ENCODE measurements at regions not wholly inside any gene's neighbourhood (a gene's known extent, or its start where the extent isn't known, plus 50 kb on each side); places are given as distances from the start of the nearest gene placed in this dataset.

DNA sequence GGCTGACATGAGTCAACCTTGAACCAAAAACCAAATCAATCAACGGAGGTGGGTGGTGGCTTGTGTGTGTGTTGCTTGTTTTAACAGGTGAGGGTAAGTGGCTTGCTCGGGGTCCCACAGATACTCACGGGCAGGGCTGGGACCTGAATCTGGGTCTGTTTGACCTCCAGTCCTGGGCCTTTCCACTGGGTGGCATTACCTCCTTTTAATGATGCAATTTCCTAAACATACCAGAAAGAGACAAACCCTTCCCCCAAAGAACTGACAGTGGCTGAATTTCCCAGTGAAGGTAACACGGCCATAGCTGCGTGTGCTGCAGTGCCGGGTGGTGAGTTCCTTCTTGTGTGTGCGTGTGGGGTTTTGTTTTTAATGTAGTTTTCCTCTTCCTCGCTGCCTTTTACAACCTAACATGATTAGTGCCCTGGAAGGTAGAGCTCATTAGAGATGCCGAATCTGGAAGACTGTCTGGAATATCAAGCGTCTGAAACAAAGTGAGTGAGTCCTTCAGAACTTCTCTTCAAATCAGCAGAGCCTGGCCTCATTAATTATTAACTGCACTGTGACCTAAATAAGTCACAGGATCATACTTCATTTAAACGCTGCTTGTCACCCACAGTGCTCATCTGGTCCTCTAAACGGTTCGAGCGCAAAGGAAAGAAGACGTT is 166.1 kb upstream of the TCERG1L start:
- no peak for DNase-seq
- intact Hi-C loops (cut with DNase I): no loop called here

DNA sequence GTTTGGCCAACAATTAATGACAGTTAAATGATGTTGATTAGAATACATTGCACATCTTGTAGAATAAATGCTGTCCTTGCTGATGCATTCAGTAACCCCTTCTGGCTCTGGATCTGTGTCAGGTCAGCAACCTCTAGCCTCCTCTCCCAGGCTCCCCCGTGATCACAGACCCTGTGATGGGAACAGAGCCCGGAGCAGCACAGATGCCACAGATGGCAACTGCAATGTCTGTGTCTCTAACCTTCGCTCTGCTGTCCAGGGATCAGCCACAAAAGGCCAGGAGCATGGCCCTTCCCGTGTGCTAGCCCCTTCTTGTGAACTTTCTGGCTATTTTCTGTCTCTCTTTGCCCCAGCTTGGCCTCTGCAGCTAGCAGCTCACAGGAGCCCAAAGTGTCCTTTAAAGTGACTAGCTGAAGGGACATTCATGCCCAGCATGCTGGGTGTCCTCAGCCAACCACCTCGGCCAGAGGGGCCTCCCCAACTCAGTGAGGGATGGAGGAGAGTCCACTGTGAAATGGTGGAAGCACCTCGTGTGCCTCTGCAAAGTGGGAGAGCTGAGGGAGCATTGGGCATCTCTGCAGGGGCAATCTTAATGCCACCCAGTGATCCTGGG is 167.0 kb upstream of the TCERG1L start:
- DNase-seq: no peak
- intact Hi-C loops (cut with DNase I): no loop called here

DNA sequence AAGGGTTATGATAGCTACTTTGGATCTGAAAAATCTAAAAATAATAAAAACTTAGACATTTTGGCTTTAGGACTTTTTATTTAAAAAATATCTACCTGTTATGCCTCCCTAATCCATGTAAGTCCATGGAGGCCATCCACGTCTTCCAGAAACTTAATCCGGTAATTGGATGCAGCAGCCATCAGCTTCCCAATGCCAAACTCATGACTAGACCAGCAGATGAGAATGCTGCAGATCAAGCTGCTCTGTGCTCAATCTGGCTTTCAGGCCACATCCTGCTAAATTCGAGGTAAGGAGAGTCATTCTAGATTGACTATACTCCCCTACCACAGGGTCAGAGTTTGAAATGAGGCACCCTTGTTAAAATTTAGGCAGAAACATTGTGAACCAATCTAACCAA is 168.5 kb upstream of the TCERG1L start:
- no peak for DNase-seq
- intact Hi-C loops (cut with DNase I): no loop called here

DNA sequence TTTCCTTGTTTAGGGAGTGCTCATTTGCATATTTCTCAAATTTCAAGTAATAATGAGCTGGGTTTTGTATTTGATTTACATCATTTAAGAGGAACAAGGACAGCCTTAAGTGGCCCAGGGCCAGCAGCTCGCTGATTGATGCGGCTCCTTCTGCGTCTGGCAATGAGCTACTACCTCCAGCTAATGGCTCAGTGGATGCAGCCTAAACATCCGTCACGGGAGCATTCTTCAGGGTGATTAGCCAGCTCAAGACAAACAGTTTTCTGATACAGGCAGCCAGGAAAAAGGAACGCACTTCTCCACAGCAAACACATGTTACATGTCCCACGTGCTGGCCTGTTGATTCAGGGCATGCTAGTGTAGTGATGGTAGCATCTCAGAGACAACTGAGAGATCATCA is 169.3 kb upstream of the TCERG1L start:
- no peak for DNase-seq
- intact Hi-C loops (cut with DNase I): no loop called here

DNA sequence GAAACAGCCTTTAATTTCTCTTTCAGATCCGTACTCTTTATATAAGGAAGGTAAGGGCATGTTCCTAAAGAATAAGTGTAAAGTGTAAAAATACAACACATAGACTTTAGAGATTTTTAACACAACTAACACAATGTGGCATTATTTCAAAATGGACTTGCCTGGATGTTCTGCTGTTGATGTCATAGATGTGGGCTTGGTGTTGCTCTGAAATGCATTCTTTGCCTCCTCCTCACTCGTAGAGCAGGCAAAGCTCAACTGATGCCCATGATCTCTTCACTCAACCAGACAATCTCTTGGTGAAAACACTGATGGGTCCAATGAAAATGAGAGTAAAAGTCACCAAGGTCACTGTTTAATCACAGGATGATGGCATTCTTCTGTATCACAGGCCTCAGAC is 174.2 kb upstream of the TCERG1L start:
- DNase-seq: no peak
- intact Hi-C loops (cut with DNase I): no loop called here

DNA sequence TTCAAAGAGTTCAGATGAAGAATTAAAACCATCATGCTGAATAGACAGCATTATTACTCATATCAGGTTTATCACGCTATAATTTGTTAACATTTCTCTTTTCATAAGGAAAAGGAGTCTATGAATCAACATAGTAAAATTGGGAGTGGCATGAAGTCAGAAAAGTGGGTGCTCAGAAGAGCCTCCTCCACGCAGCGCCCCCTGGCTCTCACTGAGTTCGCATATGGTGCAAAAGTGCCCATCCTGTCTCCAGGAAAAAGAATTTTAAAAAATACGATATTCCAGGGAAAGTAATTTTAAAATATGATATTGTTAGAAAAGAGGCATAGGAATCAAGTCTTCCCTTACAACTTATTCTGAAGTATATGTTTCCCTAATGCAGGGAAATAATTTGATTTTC is 176.3 kb upstream of the TCERG1L start:
- intact Hi-C loops (cut with DNase I): no loop called here
- DNase-seq: no peak

DNA sequence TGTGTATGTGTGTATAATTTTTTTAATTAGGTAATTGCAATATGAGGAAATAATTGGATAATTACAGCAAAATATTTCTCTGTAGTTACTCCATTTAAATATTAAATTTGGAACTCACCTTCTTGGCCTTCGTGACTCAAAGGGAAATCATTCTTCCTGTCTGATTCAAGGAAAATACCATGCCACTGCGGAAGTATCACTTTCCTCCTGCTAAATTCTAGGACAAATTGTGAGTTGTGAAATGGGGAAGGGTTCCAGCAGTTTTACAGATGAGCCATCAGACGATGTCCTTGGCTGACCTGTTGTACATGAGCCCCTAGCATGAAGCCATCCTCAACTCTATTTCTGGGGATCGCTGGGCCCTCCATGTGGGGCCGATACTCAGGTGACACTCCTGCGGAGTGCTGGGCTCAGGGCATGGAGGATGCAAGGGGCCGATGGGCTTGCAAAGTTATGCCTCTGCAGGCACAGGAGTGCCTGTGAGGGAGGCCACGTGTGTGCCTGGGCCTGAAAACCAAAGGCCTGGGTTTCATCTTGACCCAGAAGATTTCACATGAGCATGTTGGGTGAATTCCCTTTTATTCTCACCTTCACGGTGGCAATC is 179.6 kb upstream of the TCERG1L start:
- peak in 1 of 10 donors; percentile 68 for DNase-seq
- intact Hi-C loops (cut with DNase I): no loop called here

DNA sequence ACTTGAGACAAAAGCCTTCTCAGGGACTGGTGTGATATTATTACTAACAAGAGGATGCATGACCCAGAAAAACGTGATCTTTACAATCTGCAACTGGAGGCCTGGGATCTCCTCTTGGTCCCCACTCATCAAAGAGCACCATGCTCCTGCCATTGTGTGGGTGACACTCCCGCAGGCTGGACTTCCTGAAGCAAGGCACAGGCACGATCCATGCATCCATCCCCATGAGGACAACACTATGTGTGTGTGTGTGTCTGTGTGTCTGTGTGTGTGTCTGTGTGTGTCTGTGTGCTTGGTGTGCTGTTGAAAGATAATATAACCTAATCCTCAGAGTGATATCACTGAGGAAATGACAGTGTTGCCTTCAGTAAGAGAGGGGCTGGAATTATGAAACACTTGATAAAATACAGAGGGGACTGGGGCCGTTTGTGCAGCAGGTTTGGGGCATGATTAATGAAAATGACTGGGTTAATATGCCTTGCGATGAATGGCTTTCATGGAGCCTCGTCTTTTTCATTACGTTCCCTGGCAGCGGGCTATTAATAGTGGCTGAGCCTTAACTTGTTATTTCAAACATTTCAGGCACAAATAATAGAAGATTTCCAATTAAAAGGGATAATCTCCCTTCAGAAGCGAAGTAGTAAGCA is 180.8 kb upstream of the TCERG1L start:
- intact Hi-C loops (cut with DNase I): no loop called here

DNA sequence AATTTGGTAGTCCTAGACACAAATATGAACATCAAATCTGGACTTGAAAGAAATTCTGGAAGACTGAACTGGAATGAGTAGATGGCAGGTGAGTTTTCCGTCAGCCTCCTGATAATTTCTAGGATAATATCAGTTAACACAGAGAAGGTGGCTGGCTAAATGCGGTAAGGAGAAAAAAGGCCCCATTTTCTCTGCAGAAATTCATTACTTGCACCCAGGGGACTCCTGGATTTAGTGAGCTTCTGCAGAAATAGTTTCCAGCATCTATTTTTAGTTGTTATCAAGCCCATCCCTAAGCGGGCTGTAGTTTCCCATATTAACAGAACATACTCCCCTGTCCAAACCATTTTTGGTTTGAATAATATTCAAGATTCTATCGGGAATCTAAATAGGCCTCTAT is 181.9 kb upstream of the TCERG1L start:
- DNase-seq: no peak
- intact Hi-C loops (cut with DNase I): no loop called here

More for the DNA sequence above, 180.8 kb upstream of the TCERG1L start:
- DNase-seq: no peak

DNA sequence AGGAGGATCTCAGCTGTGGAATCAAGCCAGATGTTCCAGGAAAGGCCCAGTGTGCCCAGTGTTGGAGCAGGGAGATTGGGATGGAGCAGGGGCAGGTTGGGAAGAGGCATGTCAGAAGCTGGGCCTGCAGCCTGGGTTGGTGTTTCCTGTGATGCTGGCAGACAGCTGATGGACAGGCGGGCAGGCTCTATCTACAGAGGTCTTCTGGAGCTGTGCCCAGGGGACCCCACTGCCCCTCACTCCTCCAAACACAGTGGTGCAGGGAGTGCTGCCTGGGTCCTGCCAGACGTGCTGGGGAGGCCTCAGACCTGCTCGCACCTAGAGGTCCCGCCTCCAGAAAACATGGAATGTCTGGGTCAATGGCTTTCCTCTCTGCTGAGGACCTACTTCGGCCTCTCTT is 182.9 kb upstream of the TCERG1L start:
- intact Hi-C loops (cut with DNase I): no loop called here
- DNase-seq: peak in 1 of 10 donors; percentile 77

DNA sequence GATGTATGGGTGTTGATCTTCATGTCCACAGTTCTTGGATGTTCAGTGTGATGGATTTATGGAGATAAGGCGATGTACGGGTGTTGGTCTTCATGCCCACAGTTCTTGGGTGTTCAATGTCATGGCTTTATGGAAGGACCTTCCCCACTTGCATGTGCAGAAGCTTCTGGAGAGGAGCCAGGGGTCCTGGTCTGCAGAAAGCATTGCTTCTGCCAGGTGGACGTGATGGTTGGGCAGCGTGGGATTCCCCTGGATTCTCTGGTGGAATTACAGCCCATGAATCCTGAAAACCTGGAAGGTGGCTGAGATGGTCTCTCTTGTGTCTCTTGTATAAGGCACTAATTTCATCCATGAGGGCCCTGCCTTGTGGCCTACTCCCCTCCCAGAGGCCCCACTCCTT is 183.7 kb upstream of the TCERG1L start:
- intact Hi-C loops (cut with DNase I): no loop called here
- no peak for DNase-seq

DNA sequence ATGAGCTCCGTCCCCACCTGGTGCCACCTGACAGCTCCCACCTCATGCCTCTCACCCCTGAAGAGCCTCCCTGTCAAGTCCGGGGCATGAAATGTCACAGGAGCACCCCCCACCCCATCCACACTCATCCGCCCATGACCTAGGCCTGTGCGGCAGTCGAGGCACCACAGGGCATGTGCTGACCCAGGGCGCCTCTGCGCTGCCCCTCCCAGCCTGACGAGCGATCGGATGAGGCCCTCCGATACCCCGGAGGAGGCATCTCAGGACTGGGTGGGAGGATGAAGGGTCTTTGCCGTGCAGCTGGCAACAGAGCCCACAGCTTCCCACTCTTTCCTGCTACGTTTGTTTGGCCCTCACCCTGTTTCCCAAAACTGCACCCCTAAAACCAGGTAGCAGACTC is 184.4 kb upstream of the TCERG1L start:
- peak in 1 of 10 donors; percentile 79 for DNase-seq
- intact Hi-C loops (cut with DNase I): no loop called here

DNA sequence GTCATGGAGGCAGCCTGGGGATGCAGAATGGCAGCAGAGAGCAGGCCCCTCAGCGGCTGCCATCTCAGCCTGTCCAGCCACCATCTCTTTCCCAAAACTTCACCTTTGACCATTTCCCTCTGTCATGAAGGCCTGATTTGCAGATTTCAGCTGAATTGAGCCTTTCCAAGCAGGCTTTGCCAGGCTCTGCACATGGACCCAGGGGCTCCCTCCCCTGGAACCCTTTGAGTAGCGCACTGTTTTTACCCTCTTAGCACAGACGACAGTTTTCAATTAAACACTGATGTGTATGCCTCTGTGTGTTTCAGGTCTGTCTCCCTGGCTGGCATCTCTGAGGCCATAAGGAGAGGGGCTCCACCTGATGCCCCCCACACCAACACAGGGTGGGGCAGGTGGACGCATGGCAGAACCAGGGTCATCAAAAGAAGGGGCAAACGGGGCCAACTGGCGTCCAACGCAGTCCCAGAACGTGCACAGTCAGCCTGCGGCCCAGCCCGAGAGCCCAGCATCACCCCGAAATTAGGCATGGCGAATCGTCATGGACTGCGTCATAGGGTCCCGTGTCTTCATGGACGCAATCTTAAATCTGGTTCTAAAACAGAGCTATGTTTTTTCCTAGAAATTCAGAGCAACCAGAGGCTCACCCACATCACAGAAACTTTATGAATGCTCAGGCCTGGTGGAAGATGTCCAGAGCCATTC is 185.0 kb upstream of the TCERG1L start:
- intact Hi-C loops (cut with DNase I): no loop called here
- DNase-seq: peak in 1 of 10 donors; percentile 62

DNA sequence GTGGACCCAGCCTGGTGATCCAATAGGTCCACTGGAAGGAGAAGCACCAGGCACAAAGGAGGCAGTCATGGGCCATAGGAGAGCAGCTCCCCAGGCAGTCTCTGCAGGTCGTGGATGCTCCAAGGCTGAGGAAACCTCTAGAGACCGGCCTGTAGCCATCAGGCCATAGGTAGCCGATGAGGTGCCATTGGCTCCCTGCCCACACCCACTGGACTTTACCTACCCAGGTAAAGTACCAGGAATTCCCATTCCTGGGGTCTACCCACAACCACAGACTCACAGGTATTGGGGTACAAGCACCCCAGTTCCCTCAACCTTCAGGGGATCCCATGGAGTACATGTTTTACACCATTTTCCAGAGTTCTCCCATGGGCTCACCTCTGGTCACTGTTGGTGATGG is 188.0 kb upstream of the TCERG1L start:
- peak in 1 of 10 donors; percentile 72 for DNase-seq
- intact Hi-C loops (cut with DNase I): no loop called here

DNA sequence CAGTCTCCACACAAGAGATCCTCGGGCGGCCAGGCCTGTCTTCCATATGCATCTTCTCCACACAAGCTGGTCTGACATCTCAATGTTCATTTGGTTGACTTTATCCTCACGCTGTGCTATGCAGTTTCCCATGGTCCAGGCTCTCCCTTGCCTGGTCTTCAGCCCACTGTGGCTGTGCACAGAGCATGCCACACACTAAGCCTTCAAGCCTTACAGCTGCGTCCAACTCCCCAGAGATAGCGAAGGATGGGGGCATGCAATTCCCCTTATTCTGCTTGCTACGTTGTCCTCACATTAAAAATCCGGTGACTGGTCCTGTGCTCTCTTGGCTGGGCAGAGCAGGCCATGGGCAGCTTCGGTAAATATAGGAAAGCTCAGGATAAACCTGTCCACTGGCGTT is 188.7 kb upstream of the TCERG1L start:
- intact Hi-C loops (cut with DNase I): no loop called here
- DNase-seq: peak in 1 of 10 donors; percentile 48

DNA sequence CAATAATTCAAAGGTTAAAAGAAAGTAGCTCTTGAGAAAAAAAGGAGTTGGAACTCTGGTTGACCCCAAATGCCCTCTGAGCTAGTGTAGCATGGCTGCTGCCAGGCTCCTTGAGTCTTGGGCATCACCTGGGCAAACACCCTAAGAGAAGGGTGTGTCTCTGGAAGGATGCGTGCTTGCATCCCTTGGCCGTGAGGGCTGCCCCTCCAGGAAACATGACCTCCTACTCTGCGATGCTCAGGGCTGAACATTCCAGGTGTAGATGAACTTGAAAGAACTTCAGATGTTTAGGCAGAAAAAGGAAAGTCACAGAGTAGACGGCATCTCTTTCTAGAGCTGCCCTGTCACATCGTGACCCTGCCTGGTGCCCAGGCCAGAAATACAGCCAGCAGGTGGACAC is 189.4 kb upstream of the TCERG1L start:
- intact Hi-C loops (cut with DNase I): no loop called here
- peak in 1 of 10 donors; percentile 22 for DNase-seq

DNA sequence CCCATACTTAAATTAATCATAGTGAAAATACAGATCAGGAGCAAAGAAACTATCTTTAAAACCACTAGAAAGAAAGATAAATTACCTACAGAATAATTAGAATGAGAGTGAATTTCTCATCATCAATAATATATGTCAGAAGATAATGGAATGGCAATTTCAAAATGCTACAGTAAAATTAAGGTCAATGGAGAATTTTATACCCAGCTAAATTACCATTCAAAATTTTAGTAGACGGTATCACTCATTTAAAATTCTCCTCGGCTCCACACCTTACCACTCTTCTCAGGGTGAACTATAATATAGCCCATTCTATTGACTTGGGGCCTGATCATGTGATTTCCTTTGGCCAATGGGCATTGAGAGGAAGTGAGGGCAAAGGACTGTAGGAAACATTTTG is 192.5 kb upstream of the TCERG1L start:
- intact Hi-C loops (cut with DNase I): no loop called here

DNA sequence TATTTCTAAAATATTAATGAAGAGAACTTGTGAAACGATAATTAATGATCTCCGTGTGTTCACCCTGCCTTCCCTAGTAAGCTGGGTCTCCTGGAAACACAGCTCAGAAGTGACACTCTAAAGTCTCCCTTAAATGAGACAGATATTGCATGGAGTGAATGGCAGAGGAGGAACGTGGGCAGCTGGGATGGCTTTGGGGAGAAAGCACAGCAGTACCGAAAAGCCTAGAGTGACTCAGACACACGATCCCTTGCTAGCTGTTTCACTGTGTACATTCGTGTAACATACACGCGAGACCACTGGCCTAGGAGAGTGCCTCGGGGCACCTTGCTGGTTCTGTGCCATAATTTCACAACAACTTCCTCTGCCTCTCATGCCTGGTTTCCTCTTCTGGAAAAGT is 199.9 kb upstream of the TCERG1L start:
- peak in 1 of 10 donors; percentile 59 for DNase-seq
- intact Hi-C loops (cut with DNase I): no loop called here

More for the DNA sequence above, 192.5 kb upstream of the TCERG1L start:
- no peak for DNase-seq

DNA sequence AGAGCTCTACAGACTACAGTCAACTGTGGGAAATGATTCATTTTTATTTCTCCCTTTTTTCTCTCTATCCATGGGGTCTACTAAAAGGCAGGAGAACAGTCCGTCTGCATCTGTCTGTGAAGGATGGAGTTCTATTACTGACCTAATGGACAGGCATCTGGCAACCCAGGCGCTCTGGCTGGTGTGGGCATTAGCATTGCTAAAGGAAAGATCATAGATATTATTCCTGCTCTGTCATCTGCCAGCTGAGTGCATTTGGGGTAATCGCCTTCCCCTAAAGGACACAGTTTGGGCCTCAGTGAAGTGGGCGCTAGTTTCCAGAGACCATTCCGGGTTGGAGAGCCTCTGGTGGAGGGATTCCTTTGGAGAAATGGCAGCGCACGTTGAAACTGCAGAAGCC is 201.3 kb upstream of the TCERG1L start:
- intact Hi-C loops (cut with DNase I): no loop called here
- DNase-seq: no peak

DNA sequence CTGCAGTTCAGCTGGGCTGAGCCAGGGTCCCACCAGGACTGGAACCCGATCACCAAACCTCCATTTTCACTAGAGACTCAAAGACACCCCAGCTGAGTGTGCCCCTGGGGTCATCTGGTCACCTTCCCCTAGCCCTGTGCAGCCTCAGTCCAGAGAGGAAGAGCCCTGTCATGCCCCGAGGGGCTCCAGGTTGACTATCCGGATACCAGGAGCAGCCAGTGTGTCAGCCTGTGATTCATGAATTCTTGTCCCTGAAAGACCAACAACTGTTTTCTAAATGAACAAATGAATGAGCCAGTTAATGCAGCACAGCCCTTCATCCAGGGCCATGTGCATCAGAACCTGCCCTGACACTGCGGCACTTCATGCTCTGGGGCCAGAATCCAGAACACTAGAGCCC is 201.9 kb upstream of the TCERG1L start:
- no peak for DNase-seq
- intact Hi-C loops (cut with DNase I): no loop called here

DNA sequence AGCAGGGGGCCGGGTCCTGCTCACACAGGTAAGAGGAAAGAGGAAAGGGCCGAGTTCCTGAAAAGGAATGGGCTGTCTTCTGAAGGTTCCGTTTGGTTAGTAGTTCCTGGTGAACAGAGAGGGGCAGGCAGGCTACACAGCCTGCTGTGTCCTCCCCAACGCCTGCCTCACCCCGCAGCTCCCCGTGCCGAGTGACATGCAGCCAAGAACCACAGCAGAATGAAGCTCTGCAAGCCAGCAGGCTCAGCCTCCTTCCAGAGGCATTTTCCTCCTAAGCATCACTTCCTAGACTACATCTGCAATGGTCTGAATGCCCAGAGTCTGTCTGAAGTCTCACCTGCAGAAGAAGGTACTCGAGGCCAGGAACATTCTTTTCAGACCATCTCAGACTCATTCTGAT is 202.4 kb upstream of the TCERG1L start:
- intact Hi-C loops (cut with DNase I): no loop called here
- DNase-seq: peak in 2 of 10 donors; percentile 9 to 44

Data from posterior cingulate gyrus (tissue), 11 donors.